HEK293 (cell line): ENCODE measurements at regions not wholly inside any gene's neighbourhood (a gene's known extent, or its start where the extent isn't known, plus 50 kb on each side); places are given as distances from the start of the nearest gene placed in this dataset.
A peak's percentile ranks its signal among the peaks of the same experiment; 100 is the strongest.
"Not testable (repeated sequence)": the region's sequence is repeated elsewhere in the genome, so short reads cannot be mapped to it uniquely, and the experiment has no call there.

ENCODE experiments used
- CTCF ChIA-PET: fragments of 350-600 bp; formaldehyde crosslinking; extraction: SDS; loops from one replicate; lab custom pipeline; 2021; ENCODE audit warnings: antibody characterized with exemption; lab: Yijun Ruan, JAX
- POLR2A ChIA-PET: fragments of 300-600 bp; formaldehyde crosslinking; extraction: SDS; loops from one replicate; lab custom pipeline; 2020; ENCODE audit warnings: antibody characterized with exemption, inconsistent platforms; lab: Yijun Ruan, JAX
- H3K27ac ChIP-seq: fragments of 200-500 bp; sonication (Bioruptor generic); 2 replicates; pipeline ENCODE4 v1.5.1; 2014; ENCODE audit warnings: low read depth, low read length, control low read depth, inconsistent platforms; ENCODE audit errors: extremely low read depth
- H3K36me3 ChIP-seq, 2 experiments: fragments of 200-500 bp in 1 of 2; sonication (Bioruptor generic) in 1 of 2; 1 replicate in 1 of 2; 2 replicates in 1 of 2; pipeline ENCODE4 v1.5.1; 2014 to 2017; ENCODE audit warnings: inconsistent platforms in 2 of 2, low read length in 2 of 2; ENCODE audit not compliant: control insufficient read depth in 2 of 2, insufficient read depth in 1 of 2
- H3K4me1 ChIP-seq: fragments of 200-500 bp; sonication (Bioruptor generic); 2 replicates; pipeline ENCODE4 v1.5.1; 2014; ENCODE audit warnings: mild to moderate bottlenecking, low read length, inconsistent platforms; ENCODE audit not compliant: control insufficient read depth, insufficient read depth
- H3K4me3 ChIP-seq: 2 replicates; pipeline ENCODE4 v1.5.1; 2011; ENCODE audit warnings: low read depth, mild to moderate bottlenecking, control low read depth, low read length, moderate library complexity
- H3K9me3 ChIP-seq: fragments of 200-500 bp; sonication (Bioruptor generic); 2 replicates; pipeline ENCODE4 v1.5.1; 2014; ENCODE audit warnings: low read depth, low read length, inconsistent platforms; ENCODE audit not compliant: control insufficient read depth, insufficient read depth
- BCL11A ChIP-seq: fragments of 450-650 bp; formaldehyde crosslinking; IDR thresholded peaks from 2 replicates; pipeline ENCODE4 v1.5.1; 2016; ENCODE audit warnings: low read depth, missing biosample characterization, missing genetic modification characterization
- SCRT2 ChIP-seq: fragments of 450-650 bp; formaldehyde crosslinking; IDR thresholded peaks from 2 replicates; pipeline ENCODE4 v1.5.1; 2016; ENCODE audit warnings: missing biosample characterization, missing genetic modification characterization
- ZBTB8A ChIP-seq: fragments of 450-650 bp; formaldehyde crosslinking; IDR thresholded peaks from 2 replicates; pipeline ENCODE4 v1.5.1; 2016; ENCODE audit warnings: missing biosample characterization, missing genetic modification characterization
- ZFHX2 ChIP-seq: fragments of 450-650 bp; formaldehyde crosslinking; conservative IDR thresholded peaks from 2 replicates; pipeline ENCODE4 v1.5.1; 2016; ENCODE audit warnings: missing biosample characterization, missing genetic modification characterization
- ZFP3 ChIP-seq: fragments of 450-650 bp; formaldehyde crosslinking; IDR thresholded peaks from 2 replicates; pipeline ENCODE4 v1.5.1; 2016; ENCODE audit warnings: low read depth, missing biosample characterization, missing genetic modification characterization
- ZIC2 ChIP-seq: fragments of 450-650 bp; formaldehyde crosslinking; IDR thresholded peaks from 2 replicates; pipeline ENCODE4 v1.5.1; 2016; ENCODE audit warnings: missing biosample characterization, missing genetic modification characterization
- ZNF146 ChIP-seq: fragments of 450-650 bp; formaldehyde crosslinking; IDR thresholded peaks from 2 replicates; pipeline ENCODE4 v1.5.1; 2016; ENCODE audit warnings: missing biosample characterization, missing genetic modification characterization
- ZNF157 ChIP-seq: fragments of 450-650 bp; formaldehyde crosslinking; IDR thresholded peaks from 2 replicates; pipeline ENCODE4 v1.5.1; 2016; ENCODE audit warnings: missing biosample characterization, missing genetic modification characterization
- ZNF324 ChIP-seq: fragments of 450-650 bp; formaldehyde crosslinking; IDR thresholded peaks from 2 replicates; pipeline ENCODE4 v1.5.1; 2016; ENCODE audit warnings: missing biosample characterization, missing genetic modification characterization
- ZNF391 ChIP-seq: fragments of 450-650 bp; formaldehyde crosslinking; IDR thresholded peaks from 2 replicates; pipeline ENCODE4 v1.5.1; 2016; ENCODE audit warnings: low read depth, missing biosample characterization, missing genetic modification characterization, borderline replicate concordance
- ZNF394 ChIP-seq: fragments of 450-650 bp; formaldehyde crosslinking; IDR thresholded peaks from 2 replicates; pipeline ENCODE4 v1.5.1; 2016; ENCODE audit warnings: missing biosample characterization, missing genetic modification characterization, mild to moderate bottlenecking, moderate library complexity, borderline replicate concordance
- ZNF544 ChIP-seq: fragments of 450-650 bp; formaldehyde crosslinking; IDR thresholded peaks from 2 replicates; pipeline ENCODE4 v1.5.0; 2017; ENCODE audit warnings: missing biosample characterization, missing genetic modification characterization
- ZNF585B ChIP-seq: fragments of 450-650 bp; formaldehyde crosslinking; IDR thresholded peaks from 2 replicates; pipeline ENCODE4 v1.5.1; 2016; ENCODE audit warnings: missing biosample characterization, missing genetic modification characterization
- ZNF658 ChIP-seq: fragments of 450-650 bp; formaldehyde crosslinking; IDR thresholded peaks from 2 replicates; pipeline ENCODE4; 2016; ENCODE audit warnings: missing biosample characterization, missing genetic modification characterization
- ZNF701 ChIP-seq: fragments of 450-650 bp; formaldehyde crosslinking; IDR thresholded peaks from 2 replicates; pipeline ENCODE4 v1.5.1; 2016; ENCODE audit warnings: missing biosample characterization, missing genetic modification characterization
- ZNF707 ChIP-seq: fragments of 450-650 bp; formaldehyde crosslinking; IDR thresholded peaks from 2 replicates; pipeline ENCODE4 v1.5.1; 2016; ENCODE audit warnings: missing biosample characterization, missing genetic modification characterization
- ZNF747 ChIP-seq: fragments of 450-650 bp; formaldehyde crosslinking; IDR thresholded peaks from 2 replicates; pipeline ENCODE4 v1.5.1; 2016; ENCODE audit warnings: missing biosample characterization, missing genetic modification characterization
- ZXDB ChIP-seq: fragments of 450-650 bp; formaldehyde crosslinking; IDR thresholded peaks from 2 replicates; pipeline ENCODE4 v1.5.1; 2016; ENCODE audit warnings: missing biosample characterization, missing genetic modification characterization
- TF ChIP-seq, protein P1 (sequence below): fragments of 450-650 bp; formaldehyde crosslinking; IDR thresholded peaks from 2 replicates; pipeline ENCODE4 v1.5.1; 2016; ENCODE audit warnings: missing biosample characterization, missing genetic modification characterization, low read depth
- TF ChIP-seq, protein P2 (sequence below): fragments of 450-650 bp; formaldehyde crosslinking; IDR thresholded peaks from 2 replicates; pipeline ENCODE4 v1.5.1; 2017; ENCODE audit warnings: missing biosample characterization, mild to moderate bottlenecking, missing genetic modification characterization, moderate library complexity
- TF ChIP-seq, protein P3 (sequence below): fragments of 450-650 bp; formaldehyde crosslinking; IDR thresholded peaks from 2 replicates; pipeline ENCODE4 v1.5.1; 2017; ENCODE audit warnings: missing biosample characterization, missing genetic modification characterization

DNA sequence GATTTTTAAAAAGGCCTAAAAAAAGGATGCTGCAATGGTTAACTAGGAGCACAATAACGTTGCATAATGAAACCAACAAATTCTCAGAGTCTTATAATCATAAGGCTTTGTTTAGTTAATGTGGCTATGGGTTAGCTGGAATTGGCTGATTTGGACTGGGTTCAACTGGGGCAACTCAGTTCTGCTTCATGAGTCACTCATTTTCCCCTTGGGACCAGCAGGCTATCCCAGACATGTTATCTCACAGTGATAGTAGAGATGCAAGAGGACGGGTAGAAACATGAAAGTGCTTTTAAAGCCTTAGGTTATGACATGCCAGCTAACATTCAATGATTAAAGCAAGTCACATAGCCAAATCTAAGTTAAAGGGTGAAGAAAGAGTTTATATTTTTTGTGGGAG, 189.2 kb upstream of the GK2 start (continued):
- no peak for TF ChIP-seq ZNF394
- TF ChIP-seq ZXDB (tag by site-specific recombination) = no peak

DNA sequence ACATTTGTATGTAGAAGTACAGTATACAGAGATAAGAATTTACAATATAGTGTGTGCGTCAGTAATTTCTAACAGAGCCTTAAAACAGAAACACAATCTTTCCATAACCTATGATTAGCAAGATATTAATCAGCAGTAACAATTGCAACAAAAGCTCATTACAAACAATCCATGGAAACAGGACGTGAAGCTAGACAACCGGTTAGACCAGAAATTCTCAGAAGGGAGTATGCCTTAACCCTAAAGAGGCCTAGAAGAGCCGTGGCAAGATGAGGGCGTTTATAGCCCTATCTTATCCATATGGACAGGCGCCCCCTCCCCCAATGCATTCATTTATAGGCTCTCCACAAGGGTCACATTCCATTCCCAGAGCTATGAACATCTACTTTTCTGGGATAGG, 184.2 kb upstream of the GK2 start:
- H3K4me3 ChIP-seq, H3K9me3 ChIP-seq, CTCF ChIA-PET, H3K27ac ChIP-seq, H3K36me3 ChIP-seq, POLR2A ChIA-PET, H3K4me1 ChIP-seq: not testable (repeated sequence)

DNA sequence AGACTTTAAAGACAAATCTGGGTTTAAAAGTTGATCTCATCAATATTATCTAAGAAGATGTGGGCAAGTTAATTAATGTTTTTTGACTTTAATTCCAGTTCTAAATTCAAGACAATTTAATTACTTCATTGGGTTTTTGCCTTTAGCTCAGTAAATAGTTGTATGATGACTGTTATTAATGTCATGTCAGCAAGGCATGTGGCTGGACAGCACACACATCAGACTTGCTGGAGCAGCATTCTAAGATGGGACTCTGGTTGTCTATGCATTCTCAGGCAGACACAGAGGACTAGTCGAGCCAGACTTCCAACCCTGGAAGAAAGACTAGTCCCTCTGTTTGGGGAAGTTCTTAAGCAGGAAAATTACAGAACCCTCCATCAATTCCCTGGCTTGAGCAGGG, 180.7 kb upstream of the GK2 start:
- Histone ChIP-seq H3K4me3 (no peak overlapping the region), H3K27ac (no peak overlapping the region), H3K36me3 (no peaks in the 10 kb centered on the region), H3K4me1 (no peaks in the 10 kb centered on the region), H3K9me3 (no peaks in the 10 kb centered on the region)
- POLR2A ChIA-PET = no interaction called here
- CTCF ChIA-PET = no interaction called here
- no peak for TF ChIP-seq ZNF701 (tag by site-specific recombination)
- no peak for TF ChIP-seq ZNF707 (tag by site-specific recombination)
- TF ChIP-seq ZNF324 (tag by site-specific recombination) = no peak
- no peak for TF ChIP-seq SCRT2
- no peak for TF ChIP-seq ZNF391
- TF ChIP-seq, protein P1, sequence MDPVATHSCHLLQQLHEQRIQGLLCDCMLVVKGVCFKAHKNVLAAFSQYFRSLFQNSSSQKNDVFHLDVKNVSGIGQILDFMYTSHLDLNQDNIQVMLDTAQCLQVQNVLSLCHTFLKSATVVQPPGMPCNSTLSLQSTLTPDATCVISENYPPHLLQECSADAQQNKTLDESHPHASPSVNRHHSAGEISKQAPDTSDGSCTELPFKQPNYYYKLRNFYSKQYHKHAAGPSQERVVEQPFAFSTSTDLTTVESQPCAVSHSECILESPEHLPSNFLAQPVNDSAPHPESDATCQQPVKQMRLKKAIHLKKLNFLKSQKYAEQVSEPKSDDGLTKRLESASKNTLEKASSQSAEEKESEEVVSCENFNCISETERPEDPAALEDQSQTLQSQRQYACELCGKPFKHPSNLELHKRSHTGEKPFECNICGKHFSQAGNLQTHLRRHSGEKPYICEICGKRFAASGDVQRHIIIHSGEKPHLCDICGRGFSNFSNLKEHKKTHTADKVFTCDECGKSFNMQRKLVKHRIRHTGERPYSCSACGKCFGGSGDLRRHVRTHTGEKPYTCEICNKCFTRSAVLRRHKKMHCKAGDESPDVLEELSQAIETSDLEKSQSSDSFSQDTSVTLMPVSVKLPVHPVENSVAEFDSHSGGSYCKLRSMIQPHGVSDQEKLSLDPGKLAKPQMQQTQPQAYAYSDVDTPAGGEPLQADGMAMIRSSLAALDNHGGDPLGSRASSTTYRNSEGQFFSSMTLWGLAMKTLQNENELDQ (tag by site-specific recombination) = no peak
- TF ChIP-seq ZIC2 (tag by site-specific recombination) = no peak
- TF ChIP-seq ZBTB8A = no peak
- TF ChIP-seq, protein P2, sequence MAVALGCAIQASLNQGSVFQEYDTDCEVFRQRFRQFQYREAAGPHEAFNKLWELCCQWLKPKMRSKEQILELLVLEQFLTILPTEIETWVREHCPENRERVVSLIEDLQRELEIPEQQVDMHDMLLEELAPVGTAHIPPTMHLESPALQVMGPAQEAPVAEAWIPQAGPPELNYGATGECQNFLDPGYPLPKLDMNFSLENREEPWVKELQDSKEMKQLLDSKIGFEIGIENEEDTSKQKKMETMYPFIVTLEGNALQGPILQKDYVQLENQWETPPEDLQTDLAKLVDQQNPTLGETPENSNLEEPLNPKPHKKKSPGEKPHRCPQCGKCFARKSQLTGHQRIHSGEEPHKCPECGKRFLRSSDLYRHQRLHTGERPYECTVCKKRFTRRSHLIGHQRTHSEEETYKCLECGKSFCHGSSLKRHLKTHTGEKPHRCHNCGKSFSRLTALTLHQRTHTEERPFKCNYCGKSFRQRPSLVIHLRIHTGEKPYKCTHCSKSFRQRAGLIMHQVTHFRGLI (tag by site-specific recombination) = no peak

DNA sequence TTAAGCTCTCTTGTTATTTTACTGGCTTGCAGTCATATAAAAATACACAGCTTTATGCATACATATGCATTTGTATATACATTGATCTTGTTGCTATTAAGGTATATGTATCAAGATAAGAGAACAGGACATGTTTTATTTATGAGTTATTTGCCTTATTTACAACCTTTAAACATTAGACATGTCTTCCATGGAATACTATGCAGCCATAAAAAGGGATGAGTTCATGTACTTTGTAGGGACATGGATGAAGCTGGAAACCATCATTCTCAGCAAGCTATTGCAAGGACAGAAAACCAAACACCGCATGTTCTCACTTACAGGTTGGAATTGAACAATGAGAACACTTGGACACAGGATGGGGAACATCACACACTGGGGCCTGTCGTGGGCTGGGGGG, 179.2 kb upstream of the GK2 start:
- TF ChIP-seq ZNF146 (tag by site-specific recombination) = peak; percentile 40; the same call in 1 of the 2 replicates
- H3K27ac ChIP-seq, H3K9me3 ChIP-seq, H3K4me3 ChIP-seq, POLR2A ChIA-PET, H3K36me3 ChIP-seq, H3K4me1 ChIP-seq, CTCF ChIA-PET: not testable (repeated sequence)

DNA sequence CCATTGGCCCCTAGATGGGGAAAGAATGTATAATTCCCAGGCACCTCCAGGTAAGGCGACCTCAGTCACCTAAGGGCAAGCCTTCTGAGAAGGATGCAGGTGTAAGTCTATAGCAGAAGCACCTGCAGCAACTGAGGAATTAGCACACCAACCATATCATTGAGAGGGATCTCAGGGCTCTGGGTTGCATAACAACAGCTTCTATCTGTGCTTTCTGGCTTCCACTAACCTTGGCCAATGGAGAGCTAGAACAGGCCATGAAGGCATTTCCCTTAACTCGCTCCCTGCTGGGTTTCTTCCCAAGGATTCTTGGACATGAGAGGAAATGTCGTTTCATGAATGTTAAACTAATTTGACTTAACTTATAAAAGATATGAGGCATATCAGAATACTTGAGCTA, 177.8 kb upstream of the GK2 start:
- H3K27ac ChIP-seq = no peak overlapping the region
- H3K4me1 ChIP-seq = no peaks in the 10 kb centered on the region
- ChIA-PET CTCF (no interaction called here), POLR2A (no interaction called here)
- H3K36me3 ChIP-seq = no peaks in the 10 kb centered on the region
- H3K9me3 ChIP-seq = no peaks in the 10 kb centered on the region
- H3K4me3 ChIP-seq = no peak overlapping the region
- TF ChIP-seq ZFHX2 (tag by site-specific recombination) (no peak), ZNF747 (tag by site-specific recombination) (no peak), ZNF585B (tag by site-specific recombination) (no peak), ZFP3 (tag by site-specific recombination) (no peak), BCL11A (no peak), ZNF544 (no peak), ZNF658 (tag by site-specific recombination) (no peak), ZNF157 (no peak)
- TF ChIP-seq, protein P3, sequence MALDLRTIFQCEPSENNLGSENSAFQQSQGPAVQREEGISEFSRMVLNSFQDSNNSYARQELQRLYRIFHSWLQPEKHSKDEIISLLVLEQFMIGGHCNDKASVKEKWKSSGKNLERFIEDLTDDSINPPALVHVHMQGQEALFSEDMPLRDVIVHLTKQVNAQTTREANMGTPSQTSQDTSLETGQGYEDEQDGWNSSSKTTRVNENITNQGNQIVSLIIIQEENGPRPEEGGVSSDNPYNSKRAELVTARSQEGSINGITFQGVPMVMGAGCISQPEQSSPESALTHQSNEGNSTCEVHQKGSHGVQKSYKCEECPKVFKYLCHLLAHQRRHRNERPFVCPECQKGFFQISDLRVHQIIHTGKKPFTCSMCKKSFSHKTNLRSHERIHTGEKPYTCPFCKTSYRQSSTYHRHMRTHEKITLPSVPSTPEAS (tag by site-specific recombination) = no peak
